SK-N-MC (cell line): ENCODE measurements at regions not wholly inside any gene's neighbourhood (a gene's known extent, or its start where the extent isn't known, plus 50 kb on each side); places are given as distances from the start of the nearest gene placed in this dataset.

ENCODE experiments used
- EZH2 ChIP-seq: fragments of 200-600 bp; sonication (generic); IDR thresholded peaks from one replicate; pipeline ENCODE4 v1.6.1; 2017; ENCODE audit warnings: antibody characterized with exemption
- POLR2AphosphoS5 ChIP-seq: IDR thresholded peaks from 2 replicates; pipeline ENCODE4 v1.6.1; 2012; ENCODE audit warnings: mild to moderate bottlenecking, low read depth, low read length, borderline replicate concordance

DNA sequence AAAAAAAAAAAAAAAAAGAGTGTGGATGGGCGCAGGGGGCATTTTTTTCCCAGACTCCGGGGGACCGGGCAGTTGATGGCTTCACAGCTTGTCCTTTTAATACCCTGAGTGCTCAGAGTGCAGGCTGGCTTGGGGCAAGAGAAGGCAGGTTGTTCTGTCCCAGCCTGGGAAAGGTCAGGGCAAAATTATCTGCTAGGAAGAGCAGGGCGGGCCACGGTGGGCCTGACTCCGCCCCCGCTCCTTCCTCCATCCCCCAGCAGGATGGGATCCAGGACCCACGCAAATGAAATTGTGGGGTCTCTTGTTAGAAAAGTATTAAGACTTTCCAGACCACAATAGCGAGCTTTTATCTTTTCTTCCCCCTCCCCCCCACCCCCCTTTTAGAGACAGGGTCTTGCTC, 70.7 kb downstream of the PTPRS start:
- TF ChIP-seq EZH2 (no peak), POLR2AphosphoS5 (no peak)
